Type B pancreatic cell (in vitro differentiated cells): ENCODE measurements at regions not wholly inside any gene's neighbourhood (a gene's known extent, or its start where the extent isn't known, plus 50 kb on each side); places are given as distances from the start of the nearest gene placed in this dataset.
"Not testable (repeated sequence)": the region's sequence is repeated elsewhere in the genome, so short reads cannot be mapped to it uniquely, and the experiment has no call there.

ENCODE experiments used
- DNase-seq: peaks from one replicate; pipeline ENCODE4 v3.0.0; 2021; ENCODE audit warnings: mixed read lengths; ENCODE audit not compliant: unreplicated experiment; ENCODE audit errors: extremely low spot score
- H3K27ac Mint-ChIP-seq: 2 replicates; pipeline ENCODE4 v1.8.0; 2021; ENCODE audit warnings: mild to moderate bottlenecking, mixed read lengths
- H3K27me3 Mint-ChIP-seq: 2 replicates; pipeline ENCODE4 v1.8.0; 2021; ENCODE audit warnings: mixed read lengths
- H3K36me3 Mint-ChIP-seq: 2 replicates; pipeline ENCODE4 v1.8.0; 2021; ENCODE audit warnings: mixed read lengths
- H3K4me1 Mint-ChIP-seq: one replicate; pipeline ENCODE4 v1.8.0; 2021; ENCODE audit warnings: mixed read lengths; ENCODE audit not compliant: unreplicated experiment
- H3K4me3 Mint-ChIP-seq: 2 replicates; pipeline ENCODE4 v1.8.0; 2021; ENCODE audit warnings: mild to moderate bottlenecking, mixed read lengths
- H3K9me3 Mint-ChIP-seq: 2 replicates; pipeline ENCODE4 v1.8.0; 2021; ENCODE audit warnings: mixed read lengths
- CTCF ChIP-seq: fragments of 200-600 bp; sonication (generic); conservative IDR thresholded peaks from 2 replicates; pipeline ENCODE4 v1.5.0; 2021; ENCODE audit warnings: antibody characterized with exemption, mild to moderate bottlenecking

DNA sequence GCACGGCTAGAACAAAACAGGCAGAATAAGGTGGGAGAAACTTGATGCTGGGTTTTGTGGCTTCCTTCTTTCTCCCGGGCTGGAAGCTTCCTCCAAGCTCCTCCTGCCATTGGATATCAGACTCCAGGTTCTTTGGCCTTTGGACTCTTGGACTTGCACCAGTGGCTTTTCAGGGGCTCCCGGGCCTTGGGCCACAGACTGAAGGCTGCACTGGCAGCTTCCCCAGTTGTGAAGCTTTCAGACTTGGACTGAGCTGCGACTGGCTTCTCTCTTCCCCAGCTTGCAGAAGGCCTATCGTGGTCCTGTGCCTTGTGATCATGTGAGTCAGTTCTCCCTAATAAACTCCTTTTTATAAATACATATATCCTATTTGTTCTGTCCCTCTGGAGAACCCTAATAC is 364.4 kb downstream of the DNAH5 start:
- H3K27me3 Mint-ChIP-seq, result no peaks in the 10 kb centered on the region
- TF ChIP-seq CTCF, result no peak
- DNase-seq, result no peak
- H3K36me3 Mint-ChIP-seq, result no peaks in the 10 kb centered on the region
- H3K4me3 Mint-ChIP-seq, result no peak overlapping the region
- H3K27ac Mint-ChIP-seq, result no peak overlapping the region
- H3K4me1 Mint-ChIP-seq, result no peaks in the 10 kb centered on the region
- no peaks in the 10 kb centered on the region for H3K9me3 Mint-ChIP-seq

- not testable (repeated sequence) for H3K9me3 Mint-ChIP-seq, H3K36me3 Mint-ChIP-seq, H3K4me1 Mint-ChIP-seq, H3K27me3 Mint-ChIP-seq, H3K27ac Mint-ChIP-seq, H3K4me3 Mint-ChIP-seq, DNase-seq
These were observed 365.4 kb downstream of the DNAH5 start for GRCh38 chr5:13579091-13579490.

- not testable (repeated sequence) for H3K4me3 Mint-ChIP-seq, H3K27me3 Mint-ChIP-seq, H3K36me3 Mint-ChIP-seq, H3K4me1 Mint-ChIP-seq, H3K27ac Mint-ChIP-seq, H3K9me3 Mint-ChIP-seq, DNase-seq
These were observed 366.0 kb downstream of the DNAH5 start for GRCh38 chr5:13578311-13579039.

GRCh38 chr5:13574574-13574973 is 369.9 kb downstream of the DNAH5 start:
- Mint-ChIP-seq H3K4me1 (no peaks in the 10 kb centered on the region), H3K27ac (no peak overlapping the region), H3K4me3 (no peak overlapping the region), H3K27me3 (peaks cover 4% of the 10 kb centered on the region), H3K36me3 (no peaks in the 10 kb centered on the region), H3K9me3 (no peaks in the 10 kb centered on the region)
- TF ChIP-seq CTCF, result no peak
- DNase-seq, result no peak

- TF ChIP-seq CTCF, result no peak
- DNase-seq, result no peak
- Mint-ChIP-seq H3K4me3 (no peak overlapping the region), H3K9me3 (no peaks in the 10 kb centered on the region), H3K4me1 (no peaks in the 10 kb centered on the region), H3K27ac (no peak overlapping the region), H3K36me3 (no peaks in the 10 kb centered on the region), H3K27me3 (peaks cover 4% of the 10 kb centered on the region)
These were observed 372.3 kb downstream of the DNAH5 start for GRCh38 chr5:13572163-13572562.

GRCh38 chr5:13569090-13569715 is 375.3 kb downstream of the DNAH5 start:
- H3K4me1 Mint-ChIP-seq, result no peaks in the 10 kb centered on the region
- no peak for DNase-seq
- H3K27me3 Mint-ChIP-seq, result peaks cover 4% of the 10 kb centered on the region
- H3K4me3 Mint-ChIP-seq, result no peak overlapping the region
- no peak overlapping the region for H3K27ac Mint-ChIP-seq
- H3K9me3 Mint-ChIP-seq, result peaks cover 6% of the 10 kb centered on the region
- TF ChIP-seq CTCF, result no peak
- H3K36me3 Mint-ChIP-seq, result no peaks in the 10 kb centered on the region
